Dedifferentiated amniotic fluid mesenchymal stem cell (primary cell): ENCODE measurements at regions not wholly inside any gene's neighbourhood (a gene's known extent, or its start where the extent isn't known, plus 50 kb on each side); places are given as distances from the start of the nearest gene placed in this dataset.

Source experiments
- DNase-seq: peaks from one replicate; pipeline ENCODE4 v3.0.0-alpha.2; 2016; ENCODE audit errors: extremely low spot score

DNA sequence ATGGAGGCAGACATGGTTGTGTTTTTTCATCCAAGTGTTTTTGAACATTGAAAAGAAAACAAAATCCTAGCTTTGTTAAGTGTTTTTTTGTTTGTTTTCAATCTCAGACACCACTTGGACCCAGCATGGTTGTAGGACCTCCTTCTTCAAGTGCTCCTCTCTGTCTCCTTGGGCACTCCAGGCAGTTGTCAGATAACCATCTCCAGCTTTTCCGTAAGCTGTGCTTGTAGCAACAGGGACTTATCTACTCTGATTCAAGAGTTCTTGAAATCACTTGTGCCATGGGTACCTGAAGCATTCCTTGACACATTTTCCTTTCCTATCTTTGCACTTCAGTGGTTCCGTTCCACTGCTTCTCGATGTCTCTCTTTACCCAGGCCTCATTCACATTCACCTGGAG lies 334.9 kb upstream of the DDX53 start:
- no peak for DNase-seq

DNA sequence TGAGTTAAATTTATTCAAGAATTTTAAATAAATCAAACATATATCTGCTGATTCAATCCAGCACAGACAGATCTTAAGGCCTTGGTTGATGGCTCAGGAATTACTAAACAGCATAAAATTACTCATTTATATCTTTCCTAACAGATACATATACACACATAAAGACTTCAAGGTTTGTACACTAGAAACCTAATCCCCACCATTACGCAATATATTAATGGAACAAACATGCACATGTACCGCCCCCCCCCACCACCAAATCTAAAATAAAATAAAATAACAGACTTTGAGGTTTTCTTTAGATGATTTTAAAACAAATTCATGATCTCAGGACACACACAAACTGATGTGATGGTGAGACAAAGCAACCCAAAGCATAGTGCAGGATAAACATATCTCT lies 333.9 kb upstream of the DDX53 start:
- DNase-seq = no peak

DNA sequence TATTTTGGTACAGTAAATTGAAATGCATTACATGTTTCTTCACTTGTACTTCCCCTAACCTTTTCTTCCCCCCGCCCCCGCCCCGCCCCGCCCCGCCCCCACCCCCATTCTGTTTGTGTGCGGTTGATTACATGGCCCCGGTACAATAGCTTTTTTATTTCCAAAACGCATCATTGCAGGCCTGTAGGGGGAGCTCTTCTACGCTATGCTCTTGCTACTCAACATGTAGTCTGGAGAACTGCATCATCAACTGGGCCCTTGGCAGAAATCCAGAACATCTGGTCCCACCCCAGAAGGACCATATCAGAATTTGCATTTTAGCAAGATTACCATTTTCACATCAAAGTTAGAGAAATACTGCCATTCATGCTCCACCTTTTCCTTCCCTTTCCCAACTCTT lies 333.3 kb upstream of the DDX53 start:
- no peak for DNase-seq

DNA sequence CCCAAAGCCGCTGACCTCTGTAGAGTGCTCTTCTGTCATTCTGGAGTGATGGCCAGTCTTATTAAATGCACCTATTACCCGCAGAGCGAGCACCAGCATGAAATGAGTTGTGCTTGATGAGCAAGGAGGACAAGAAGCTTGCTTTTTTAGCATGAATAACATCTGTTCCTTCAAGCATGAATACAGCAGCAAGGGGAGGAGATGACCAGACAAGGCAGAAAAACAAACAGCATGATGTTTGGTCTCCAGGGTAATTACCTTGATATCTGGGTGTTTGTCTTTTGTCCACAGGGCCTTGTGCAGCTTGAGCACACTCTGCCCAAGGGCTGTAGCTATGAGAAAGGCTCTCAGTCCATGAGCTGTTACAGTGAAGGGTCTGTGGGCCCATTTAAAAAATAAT lies 324.8 kb upstream of the DDX53 start:
- no peak for DNase-seq

DNA sequence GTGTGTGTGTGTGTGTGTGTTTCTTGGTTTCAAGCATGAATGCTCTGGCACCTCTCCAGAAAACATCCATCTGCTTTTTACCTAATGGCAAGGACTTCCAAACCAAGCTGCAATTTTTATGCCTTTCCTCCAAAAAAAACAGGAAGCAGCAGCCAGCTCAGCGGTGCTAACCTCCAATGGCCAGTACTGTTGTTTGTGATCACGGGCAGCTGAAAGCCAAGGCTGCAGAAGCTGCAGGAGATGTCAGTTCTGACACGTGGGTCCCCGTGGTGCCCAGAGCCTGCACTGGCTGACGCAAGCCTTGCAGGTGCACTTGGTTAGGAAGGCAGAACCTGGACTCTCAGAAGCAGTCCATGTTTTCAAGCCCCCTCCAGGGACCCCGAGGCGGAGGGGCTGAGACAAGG lies 313.6 kb upstream of the DDX53 start:
- peak; percentile 33 for DNase-seq

DNA sequence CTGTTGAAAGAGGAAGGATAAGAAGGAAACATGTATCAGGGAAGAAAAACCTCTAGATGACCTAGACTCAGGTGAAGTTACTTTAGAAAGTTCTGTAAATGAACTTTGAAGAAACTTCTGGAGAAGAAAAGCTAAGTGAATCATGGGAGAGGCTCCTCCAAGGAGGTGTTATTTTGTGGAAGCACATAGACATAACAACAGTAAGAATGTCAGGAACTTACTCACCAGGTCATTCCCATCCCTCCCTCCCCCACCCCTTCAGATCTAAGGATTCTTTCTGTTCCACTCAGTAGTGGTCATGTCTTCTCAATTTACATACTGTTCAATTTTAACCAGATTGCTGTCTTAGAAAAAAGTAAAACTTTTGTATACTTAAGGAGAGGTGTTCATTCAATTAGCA lies 310.5 kb upstream of the DDX53 start:
- DNase-seq = no peak

DNA sequence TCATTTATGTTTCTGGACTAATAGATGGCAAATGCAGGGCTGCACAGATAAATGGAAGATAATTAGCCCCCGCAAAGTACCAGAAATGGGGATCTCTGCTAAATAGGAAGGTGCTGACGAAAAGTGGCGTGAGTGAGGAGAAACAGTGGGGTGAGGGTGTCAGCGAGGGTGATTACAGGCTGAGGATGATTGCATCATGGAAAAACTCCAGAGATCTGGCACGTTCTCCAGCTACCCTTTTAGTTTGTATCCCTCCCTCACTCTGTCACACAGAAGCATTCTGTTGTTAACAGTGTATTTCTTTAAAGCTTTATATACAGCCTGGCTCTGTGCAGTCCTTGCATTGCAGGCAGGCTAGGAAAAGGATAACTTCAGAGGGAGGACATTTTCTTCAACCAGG lies 309.6 kb upstream of the DDX53 start:
- no peak for DNase-seq

DNA sequence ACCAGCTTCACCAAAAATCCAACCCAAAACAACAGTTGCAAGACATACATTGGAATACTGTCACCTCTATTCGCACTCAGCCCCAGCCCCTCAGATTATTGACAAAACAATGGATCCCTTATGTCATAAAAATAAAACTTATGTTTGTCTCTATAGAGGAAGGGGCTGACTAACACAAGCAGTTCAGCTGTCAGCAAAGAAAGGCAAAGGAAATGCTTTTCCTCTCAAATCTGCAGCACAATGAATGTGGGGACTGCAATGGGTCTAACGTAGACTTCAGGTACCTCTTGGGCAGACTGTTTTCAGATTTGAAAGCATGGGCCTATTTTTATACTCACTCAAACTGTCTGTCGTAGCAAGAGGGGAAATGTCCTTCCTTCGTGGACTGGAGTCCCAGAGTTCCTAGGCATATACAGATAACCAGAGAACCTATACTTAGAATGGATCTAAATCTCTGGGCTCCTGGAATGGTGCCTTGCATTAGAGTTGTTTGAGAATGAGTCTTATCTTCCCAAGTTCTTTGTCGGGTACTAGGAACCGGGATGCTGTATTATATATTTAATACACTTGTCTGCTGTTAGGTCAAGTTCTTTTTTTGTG lies 307.7 kb upstream of the DDX53 start:
- DNase-seq = no peak

DNA sequence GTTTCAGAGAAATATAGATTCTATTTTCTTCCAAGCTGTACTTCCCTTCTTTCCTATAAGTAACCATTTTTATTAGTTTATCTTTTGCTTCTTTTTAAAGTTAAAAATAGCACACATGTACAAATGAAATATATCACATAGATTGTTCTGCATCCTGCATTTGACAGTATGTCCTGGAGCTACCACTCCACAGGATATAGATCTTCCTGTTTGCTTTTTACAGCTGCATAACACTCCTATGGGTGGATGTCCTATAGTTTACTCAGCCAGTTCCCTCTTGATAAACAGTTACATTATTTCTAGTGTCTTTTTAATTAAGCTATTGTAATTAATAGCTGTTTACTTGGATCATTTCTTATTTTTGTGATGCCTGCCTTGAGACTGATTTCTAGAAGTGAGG lies 301.6 kb upstream of the DDX53 start:
- no peak for DNase-seq

DNA sequence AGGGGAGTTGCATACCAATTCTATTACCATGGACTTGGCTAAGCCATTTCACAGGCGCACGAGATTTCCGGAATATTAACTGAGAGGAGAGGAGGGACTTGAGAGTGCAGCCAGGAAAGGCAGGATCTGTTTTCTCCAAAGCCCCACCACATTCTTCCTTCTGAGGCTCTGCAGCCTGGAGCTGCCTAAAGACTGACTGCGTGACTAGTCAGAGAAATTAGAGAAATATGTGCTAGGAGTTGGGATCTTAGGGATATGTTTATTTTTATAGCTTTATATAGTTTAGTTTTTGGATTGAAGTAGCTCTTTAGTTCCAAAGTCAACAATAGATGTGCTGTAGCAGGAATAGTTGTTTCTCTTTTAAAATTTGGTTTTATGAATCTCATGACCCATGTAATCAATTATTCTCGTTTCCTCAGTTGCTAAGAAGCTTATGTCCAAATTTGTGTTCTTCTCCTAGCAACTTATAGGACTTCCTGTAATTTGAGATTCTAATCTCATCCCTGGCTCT lies 300.1 kb upstream of the DDX53 start:
- peak; percentile 88 for DNase-seq

DNA sequence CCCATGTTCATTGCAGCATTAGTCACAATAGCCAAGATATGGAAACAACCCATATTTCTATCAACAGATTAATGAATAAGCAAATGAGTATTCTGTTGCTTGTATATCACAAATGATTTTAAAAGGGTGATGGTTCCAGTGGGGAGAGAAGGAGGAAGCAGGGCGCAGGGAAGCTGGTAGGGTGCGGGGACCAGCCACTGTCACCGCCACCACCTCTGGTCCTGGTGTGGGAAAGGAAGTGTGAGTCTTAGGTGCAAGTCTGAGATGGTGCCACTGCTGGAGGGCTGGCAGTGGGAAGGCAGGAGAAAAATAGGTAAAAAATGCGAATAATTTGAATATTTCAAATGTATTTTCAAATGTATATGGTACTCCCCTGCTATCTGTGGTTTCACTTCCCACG lies 286.8 kb upstream of the DDX53 start:
- no peak for DNase-seq

DNA sequence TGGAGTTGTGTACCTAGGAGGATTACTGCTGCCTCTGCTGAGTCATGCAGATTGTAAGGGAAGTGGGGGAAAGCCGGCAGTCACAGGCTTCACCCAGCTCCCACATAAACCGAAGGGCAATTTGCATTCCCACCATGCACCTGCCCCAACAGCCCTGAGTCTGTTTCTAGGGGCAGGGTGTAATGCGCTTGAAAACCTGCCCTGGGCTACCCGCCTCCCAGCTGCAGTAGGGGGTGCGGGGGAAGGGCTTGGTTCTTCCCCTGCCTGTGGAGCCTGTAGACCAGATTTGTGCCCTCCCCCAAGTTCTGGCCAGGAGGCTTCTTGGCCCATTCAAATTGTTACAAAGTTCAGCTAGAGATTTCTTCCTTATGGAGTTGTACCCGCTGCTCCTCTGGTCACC lies 269.2 kb upstream of the DDX53 start:
- no peak for DNase-seq

DNA sequence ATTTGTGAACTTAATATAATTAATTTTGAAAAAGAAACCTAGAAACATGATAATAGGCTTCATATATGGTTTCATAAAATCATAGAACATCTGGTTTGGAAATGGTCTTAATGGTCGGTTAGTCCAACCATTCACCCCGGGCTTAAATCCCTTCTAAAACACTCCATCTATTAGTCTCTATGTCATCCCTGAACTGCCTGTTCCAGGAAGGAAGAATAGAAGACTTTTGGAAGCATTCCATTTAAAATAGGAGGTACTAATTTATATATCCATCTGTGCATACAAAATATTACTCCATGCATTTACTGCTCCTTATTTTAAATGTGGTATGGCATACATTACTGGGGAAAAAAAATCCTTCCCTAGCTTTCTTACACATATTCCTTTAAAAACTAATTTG lies 262.2 kb upstream of the DDX53 start:
- DNase-seq = no peak

DNA sequence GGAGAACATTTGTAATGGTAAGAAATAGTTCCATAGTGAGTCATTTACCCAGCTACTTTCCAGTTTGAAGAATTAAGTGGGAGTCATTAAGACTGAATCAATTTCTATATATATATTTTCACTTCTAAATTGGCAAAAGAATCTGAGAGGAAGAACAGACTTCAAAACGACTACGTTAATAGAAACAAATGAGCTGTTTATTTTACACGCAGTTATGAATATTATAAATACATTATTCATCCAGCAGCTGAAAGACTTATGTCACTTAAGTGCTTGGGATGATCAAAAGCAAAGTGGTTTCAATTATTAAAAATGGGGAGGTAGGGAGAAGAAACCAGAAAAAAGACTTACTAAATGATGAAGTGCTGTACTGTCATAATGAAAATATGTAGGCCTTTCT lies 260.5 kb upstream of the DDX53 start:
- DNase-seq = no peak

DNA sequence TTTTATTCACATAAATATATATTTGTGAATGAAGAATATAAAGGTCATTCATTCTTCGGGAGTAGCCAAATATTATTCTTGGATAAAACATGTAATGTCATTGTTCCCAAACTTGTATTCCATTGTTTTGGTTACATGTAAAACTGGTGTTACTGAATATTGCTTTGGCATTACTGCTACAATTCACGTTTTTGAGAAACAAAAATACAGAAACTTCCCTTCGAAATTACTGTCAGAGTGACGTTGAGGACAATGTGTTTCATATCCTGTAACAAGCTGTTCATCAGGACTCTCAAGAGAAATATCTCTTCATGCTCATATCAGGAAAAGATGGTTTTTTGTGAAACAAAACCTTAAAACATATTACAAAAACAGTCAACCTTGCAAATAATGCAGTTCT lies 258.9 kb upstream of the DDX53 start:
- no peak for DNase-seq

DNA sequence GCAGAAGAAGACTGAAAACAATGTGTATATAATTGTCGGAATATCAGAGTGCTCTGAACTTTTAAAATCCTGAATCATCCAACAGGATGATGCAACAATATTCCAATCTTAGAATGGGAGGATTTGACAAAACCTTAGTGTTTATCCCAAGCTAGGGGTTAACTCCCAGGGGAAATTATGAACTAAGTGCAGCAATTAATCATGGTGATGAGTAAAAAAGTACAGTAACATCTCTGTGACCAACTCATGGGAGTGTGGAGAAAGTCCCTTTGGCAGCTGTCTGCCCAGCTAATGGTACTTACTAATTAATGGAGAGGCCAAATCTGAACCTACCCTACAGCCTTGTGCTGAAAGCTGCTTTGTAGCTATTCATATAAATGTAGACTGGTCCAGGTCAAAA lies 257.6 kb upstream of the DDX53 start:
- no peak for DNase-seq

DNA sequence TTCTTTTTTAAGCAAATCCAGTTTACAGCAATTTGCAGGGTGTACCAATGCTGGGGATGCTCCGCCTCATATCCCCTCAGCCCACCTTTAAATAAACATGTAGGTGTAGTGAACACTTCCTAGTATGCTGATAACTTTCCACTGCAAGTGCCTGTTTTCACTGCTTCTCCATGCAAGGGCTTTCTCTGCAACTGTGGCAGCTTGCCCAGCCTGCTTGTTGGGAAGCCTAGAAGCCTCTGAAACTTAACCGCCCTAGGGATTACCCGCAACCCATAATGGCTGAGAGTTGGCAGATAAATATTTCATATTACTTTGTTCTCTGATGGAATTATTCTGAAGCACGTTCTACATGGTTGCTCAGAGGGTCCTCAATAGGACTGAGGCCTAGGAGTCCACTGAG lies 253.7 kb upstream of the DDX53 start:
- no peak for DNase-seq

DNA sequence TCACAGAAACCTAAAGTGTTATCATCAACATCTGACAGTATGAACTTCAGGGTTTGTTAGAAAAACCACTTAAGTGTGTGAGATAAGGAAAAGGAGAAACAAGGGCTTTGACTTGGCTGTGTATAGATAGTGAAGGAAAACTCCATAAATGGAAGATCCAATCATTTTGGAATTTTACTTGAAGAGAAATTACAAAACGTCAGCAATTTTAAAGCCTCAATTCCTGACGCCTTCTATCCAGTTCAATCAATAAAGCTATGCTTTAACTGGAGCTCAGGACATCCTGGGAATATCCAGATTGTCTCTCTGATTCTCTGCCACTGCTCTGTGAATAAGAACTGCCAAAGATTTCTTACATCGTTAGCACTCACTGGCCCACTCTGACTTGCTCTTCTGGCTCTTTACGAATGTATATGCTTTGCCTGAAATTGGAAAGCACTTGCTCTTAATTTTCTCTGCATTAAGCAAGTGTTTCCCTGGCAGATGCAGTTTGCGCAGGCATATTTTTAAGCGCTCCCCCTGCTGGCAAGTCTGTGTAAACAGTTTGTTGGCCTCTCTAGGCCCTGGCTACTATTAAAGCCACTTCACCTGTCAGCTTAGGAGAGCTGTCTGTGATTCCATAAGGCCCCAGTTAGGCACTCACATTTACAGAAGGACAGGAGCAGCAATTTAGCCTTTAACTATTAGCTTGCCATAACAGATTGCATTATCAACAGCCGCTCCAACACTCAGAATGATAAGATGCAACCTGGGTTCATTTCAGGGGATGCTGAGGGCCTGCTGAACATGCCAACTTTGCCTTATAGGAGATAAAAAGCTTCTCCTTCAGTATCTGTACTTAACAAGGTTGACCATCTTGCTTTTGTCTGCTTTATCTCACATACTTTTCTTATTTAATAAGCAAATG lies 251.4 kb upstream of the DDX53 start:
- DNase-seq = peak; percentile 38

DNA sequence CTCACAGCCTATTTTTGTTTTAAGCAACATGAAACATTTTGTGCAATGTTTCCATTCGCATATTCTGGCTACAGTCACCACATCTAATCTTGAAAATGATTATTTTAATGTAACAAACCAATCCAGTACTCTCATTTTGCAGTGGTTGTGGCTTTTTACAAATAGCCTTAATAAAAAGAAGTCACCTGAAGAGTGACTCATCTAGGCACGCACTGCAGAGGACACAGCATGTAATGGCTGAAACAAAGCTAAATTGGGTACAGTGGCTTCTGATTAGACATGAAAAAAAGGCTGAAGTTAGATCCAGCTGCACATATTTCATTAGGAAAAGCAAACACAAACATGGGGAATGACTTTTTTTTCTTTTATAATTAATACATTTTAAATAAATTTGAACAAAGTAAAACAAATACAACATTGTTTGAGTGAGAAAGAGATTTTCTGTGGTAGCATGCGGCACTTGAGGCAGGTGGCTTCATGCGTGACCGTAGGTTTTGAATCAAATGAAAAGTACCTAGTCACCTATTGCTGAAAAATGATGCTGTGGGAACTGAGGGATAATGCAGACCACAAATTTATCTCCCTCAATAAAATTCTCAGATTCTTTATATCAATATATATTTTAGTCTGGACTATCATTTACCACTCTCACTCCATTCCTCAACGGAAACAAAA lies 240.8 kb upstream of the DDX53 start:
- DNase-seq = no peak

DNA sequence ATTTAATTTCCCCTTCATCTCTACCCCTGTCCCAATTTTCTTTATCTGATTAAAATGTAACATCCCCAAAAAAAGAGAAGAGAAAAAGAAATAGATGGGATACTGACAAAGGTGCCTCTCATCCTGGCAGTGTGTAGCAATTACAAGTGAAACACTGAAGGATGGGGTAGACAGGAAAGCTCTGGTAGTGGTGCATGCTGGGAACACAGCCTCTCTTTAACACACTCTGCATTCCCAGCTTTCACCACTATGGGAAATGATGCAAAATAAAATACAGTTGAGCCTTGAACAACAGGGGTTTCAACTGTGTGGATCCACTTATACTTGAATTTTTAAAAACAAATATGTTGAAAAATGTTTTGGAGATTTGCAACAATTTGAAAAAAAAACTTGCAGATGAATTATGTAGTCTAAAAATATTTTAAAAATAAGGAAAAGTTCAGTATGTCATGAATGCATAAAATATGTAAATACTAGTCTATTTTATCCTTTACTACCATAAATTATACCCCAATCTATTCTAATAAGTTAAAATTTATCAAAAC lies 239.2 kb upstream of the DDX53 start:
- DNase-seq = no peak

DNA sequence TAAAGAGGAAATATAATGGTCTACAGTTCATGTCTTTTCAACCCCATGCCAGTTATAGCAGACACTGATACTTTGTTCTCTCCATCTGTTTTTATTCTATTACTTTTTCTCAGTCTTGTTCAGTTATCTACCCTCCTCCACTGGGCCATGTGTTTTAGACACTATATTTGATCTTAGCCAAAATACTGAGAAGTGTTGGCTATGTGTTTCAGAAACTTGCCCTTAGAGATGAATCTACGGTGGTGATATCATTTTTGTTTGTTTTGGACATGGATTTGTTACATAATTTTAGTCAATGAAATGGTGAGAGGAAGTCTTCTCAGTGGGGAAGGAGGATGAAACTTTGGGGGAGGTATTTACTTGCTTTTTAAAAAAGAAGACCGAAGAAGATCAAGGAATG lies 211.5 kb upstream of the DDX53 start:
- DNase-seq = no peak

DNA sequence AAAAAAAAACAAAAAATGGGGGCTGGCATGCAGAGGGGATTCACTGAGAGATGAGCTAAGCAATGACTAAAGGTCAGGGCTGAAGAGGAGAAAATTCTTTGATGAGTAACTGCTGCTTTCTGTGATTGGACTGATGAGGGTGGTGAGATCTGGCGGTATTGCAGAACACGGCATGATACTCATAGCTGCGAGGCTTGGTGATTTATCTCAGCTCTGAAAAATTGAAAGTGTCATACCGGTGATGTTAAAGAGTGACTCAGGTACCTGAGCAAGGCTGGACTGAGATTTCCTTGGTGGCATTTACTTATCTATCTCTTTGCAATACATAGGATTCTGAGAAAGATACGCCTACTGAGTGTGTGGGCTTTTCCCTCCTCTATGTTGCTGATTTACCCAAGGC lies 204.1 kb upstream of the DDX53 start:
- DNase-seq = no peak

DNA sequence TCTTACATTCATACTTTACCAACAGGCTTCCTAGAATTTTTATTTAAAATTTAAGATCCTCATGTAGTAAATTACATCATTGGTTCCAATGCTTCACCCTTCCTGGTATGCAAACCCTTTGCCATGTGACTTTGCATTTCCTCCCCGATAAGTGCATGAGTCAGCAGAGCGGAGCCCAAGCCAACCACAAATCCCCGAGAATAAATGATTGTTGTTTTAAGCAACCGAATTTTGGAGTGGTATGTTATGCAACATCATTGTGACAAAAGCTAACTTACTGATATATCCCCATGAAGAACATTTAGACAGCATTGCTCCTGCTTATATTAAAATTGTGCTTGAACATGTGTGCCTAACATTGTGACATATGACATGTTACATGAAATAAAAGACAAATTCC lies 199.4 kb upstream of the DDX53 start:
- DNase-seq = peak; percentile 91
